Limb (tissue), 2 donors: ENCODE measurements at regions not wholly inside any gene's neighbourhood (a gene's known extent, or its start where the extent isn't known, plus 50 kb on each side); places are given as distances from the start of the nearest gene placed in this dataset.
A peak's percentile ranks its signal among the peaks of the same experiment; 100 is the strongest.

Experiments used
- DNase-seq, 2 donors: peaks; one replicate each; pipeline ENCODE4 v3.0.0-alpha.2; 2016; ENCODE audit errors: extremely low spot score in 2 of 2

GRCh38 chr7:67753891-67754290 lies 757.3 kb downstream of the TYW1 start:
- no peak for DNase-seq

DNA sequence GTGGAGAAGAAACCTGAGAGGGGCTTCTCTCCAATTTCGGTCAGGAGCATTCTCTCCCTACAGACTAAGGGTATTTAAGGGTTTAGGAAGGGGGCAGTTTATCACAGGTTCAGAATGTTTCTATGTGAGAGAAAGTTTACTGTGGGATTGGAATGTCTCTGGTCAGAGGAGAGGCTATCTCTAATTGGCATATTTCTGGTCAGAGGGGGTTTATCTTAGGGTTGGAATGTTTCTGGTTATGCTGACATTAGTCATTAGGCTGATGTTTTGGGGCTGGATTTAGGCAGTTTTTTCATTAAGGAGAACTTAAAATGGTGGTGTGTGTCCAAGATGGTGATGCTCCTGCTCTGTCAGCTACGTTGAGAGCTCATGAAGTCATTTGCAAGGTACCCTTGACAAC lies 758.0 kb downstream of the TYW1 start:
- DNase-seq: no peak

DNA sequence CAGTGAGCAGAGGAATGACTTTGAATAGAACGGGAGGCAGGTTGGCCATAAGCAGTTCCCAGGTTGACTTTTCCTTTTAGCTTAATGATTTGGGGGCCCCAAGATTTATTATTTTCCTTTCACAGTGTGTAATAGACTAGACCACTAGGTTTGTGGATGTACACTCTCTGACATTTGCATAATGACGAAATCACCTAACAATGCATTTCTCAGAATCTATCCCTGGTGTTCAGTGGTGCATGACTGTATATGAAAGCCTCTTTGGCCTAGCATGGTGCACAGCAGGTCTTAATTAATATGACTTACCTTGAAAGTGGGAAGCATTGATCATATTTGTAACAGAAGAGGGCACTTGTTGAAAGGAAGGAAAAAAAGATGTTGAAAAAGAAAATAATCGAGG lies 761.9 kb downstream of the TYW1 start:
- DNase-seq: no peak

DNA sequence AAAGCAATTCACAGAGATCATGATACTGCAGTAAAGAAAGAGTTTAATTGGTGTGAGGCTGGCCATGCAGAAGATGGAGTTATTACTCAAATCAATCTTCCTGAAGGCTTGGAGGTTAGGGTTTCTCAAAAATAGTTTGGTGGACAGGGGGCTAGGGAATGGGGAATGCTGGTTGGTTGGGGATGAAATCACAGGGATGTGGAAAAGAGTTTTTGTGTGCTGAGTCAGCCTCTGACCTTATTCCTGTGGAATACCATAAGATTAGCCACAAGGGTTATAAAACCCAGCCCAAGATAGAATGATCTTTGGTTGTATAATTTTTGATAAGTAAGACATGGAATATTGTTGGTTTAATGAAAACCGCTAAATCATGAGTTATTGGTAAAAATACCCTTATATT lies 764.3 kb downstream of the TYW1 start:
- no peak for DNase-seq

DNA sequence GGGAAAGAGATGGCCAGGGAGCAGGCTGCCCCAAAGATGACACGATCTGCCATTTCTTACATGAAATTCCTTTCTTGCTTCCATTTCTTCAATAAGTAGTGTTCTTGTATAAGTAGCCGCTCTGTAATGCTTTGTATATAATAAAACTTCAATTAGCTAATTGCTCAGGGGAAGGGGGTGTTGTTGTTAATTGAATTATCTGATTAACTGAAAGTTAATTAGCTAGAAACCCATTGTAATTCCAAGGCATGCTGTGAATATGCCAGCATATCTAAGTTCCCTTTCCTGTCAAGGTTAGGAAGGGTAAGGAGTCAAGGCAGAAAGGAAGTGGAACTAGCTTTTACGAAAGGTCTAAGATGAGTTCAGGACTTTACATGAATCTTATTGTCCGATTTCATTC lies 765.9 kb downstream of the TYW1 start:
- DNase-seq: no peak

DNA sequence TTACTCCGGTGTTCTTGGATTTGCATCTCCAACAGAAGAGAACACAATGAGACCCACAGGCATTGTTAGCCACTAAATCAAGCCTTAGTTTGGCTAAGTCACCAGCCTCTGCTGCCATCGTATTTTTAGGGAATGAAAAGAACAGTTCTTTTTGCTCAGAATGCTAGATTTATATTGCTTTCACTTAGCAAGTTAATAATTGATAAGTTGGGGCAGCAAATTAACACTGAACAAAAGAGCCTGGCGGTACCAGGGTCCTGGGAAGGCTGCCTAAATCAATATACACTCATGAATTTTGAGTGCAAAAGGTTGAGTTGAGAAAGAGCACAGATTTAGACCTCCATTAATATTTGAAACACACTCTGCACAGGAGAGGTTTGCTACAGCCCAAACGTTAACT lies 767.7 kb downstream of the TYW1 start:
- no peak for DNase-seq

DNA sequence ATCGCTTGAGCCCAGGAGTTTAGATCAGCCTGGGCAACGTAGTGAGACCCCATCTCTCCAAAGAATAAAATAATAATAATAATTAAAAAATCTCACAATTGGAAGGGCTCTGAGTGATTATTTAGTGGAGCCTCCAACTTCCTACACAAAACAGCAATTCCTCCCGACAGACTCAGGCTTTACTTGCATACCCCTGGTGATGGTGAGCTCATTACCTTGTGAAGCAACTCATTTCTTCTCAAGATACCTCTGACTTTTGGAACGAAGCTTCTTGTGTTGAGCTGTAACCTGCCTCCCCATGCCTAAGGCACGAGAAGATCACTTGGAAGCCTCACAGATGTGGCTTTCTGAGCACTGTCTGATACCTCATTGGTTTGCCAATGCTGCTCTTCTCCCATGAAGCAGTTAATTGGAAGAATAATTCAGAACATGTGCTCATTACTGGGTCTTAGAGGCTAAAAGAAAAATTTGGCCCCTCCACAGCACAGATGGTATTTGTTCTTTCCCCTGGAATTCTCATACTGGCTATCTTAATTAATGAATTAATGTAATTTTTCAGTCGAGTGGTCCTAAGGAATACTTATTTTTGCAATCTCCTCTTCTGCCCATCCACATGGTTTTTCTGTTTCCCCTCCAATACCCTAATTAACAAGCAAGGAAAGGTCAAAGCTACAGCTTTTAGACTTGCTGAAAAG lies 769.0 kb downstream of the TYW1 start:
- DNase-seq: no peak

- DNase-seq: no peak
Observed at GRCh38 chr7:67766906-67767410, 770.3 kb downstream of the TYW1 start.

- no peak for DNase-seq
Observed at GRCh38 chr7:67771846-67772605, 775.4 kb downstream of the TYW1 start.

DNA sequence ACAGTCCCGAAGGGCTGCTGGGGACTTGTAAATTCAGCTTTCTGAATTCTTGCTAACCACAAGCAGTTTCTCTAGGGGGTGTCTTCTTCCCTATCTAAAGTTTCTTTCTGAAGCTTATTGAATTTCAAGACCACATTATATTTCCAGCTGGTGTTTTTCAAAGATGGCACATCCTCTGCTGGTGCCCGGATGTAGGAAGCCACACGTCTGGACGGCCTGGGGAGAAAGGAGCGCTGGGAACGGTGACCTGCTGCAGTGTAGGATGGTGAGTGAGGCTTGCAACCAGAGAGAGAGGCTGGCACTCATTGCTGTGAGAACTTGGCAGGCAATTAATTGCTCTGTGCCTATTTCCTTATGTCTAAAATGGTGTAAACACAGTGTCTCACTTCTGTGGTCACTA lies 776.4 kb downstream of the TYW1 start:
- no peak for DNase-seq

DNA sequence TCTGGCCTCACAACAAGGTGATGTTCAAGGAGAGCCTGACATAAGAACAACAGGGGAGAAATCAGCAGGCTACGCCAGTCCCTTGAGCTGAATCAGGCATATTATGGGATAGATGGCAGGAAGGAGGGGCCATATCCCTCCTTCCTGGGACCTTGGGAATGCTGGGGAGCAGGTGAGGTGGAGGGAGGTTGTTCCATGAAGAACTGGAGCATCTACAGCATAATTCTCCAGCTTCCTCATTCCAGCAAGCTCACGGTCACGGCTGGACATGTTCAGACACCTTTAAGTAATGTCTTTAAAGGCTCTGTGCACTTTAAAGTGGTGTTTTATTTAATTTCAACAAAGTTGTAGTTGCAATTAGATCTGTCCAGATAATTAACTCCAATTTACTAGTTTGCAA lies 780.5 kb downstream of the TYW1 start:
- no peak for DNase-seq

- DNase-seq: no peak
Observed at GRCh38 chr7:67781841-67782240, 785.2 kb downstream of the TYW1 start.

DNA sequence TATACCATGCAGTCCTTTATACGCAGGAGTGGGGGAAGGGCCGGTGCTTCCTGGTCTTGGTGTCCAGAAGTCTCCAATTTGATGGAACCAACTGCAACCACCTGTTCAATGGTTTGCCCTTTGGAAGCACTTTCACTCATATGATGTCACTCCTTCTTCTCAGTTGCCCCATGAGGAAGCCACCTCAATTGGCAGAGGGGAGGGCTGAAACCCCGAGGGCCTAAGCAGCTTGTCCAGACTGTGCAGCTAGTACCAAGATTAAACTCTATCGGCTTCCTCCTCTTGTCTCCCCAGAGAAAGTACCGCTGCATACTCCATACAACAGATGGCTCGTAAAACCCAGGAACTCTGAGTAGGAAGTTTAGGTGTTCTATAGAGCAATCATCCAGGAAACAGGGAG lies 789.4 kb downstream of the TYW1 start:
- DNase-seq: no peak

GRCh38 chr7:67788669-67789068 lies 792.0 kb downstream of the TYW1 start:
- peak; percentile 13 to 65 for DNase-seq

DNA sequence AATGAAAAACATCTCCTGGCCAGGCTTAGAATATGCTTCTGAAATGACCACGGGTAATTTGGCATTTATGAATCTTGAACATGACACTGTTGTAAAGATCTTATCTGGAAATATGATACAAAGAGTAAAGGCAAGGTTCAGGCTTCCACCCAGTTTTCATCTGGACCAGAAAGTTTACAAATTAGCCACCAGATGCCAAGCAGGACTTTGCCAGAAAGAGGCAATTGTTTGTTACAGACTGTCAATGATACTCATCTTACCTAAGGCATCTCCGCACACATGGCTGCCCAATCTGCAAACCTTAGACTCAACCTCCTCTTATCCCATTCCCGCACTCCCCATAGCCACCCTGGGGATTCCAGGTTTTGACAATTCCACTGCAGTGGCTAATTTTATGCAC lies 795.3 kb downstream of the TYW1 start:
- no peak for DNase-seq

DNA sequence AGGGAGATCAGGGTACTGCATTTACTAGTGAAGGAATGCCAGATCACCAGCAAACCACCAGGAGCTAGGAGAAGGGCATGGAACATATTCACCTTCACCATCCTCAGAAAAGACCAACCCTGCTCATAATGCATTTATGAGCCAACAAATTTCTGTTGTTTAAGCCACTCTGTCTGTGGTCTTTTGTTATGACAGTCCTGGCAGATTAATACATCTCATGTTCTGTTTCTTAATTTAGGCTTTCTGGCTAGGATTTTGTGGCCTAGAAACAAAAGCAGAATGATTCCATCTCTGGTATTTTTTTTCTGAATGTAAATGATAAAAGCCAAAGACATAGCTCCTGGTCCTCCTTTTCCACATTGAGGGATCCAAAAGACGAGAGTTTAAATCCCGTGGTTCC lies 797.9 kb downstream of the TYW1 start:
- DNase-seq: no peak

GRCh38 chr7:67803789-67804188 lies 807.2 kb downstream of the TYW1 start:
- no peak for DNase-seq

GRCh38 chr7:67805921-67806471 lies 809.4 kb downstream of the TYW1 start:
- no peak for DNase-seq

DNA sequence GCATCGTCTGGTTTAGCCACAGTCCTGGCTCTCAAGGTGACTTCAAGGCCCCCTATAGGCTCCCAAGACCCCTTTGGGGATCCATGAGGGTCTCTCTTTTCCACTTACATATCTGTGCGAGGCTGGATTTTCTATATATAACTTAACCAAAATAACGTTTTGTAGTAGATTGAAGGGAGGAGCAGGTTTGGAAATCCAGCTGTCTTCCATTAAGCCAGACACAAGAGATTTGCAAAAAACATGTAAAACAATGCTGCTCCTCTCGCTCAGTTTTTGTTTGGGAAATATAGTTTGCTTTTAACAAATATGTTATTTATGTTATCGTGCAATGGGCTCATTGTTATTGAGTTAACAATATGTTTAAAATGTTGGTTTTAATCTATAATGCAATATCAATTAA lies 811.2 kb downstream of the TYW1 start:
- peak in 1 of 2 donors; percentile 1 for DNase-seq

DNA sequence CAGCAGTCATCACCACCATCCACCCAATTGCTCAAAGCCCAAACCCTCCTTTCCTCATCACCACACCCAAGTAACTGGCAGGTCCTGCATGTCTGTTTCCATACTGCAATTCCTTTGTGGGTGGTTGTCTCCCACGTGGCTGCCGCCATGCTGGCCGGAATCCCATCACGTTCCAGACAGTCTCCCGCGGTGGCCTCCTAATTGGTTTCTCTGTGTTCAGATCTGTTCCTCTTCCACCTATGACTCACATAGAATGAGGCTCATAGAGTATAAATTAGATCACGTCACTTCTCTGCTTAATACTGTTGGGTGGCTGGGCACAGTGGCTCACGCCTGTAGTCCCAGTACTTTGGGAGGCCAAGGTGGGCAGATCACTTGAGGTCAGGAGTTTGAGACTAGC lies 813.0 kb downstream of the TYW1 start:
- no peak for DNase-seq

DNA sequence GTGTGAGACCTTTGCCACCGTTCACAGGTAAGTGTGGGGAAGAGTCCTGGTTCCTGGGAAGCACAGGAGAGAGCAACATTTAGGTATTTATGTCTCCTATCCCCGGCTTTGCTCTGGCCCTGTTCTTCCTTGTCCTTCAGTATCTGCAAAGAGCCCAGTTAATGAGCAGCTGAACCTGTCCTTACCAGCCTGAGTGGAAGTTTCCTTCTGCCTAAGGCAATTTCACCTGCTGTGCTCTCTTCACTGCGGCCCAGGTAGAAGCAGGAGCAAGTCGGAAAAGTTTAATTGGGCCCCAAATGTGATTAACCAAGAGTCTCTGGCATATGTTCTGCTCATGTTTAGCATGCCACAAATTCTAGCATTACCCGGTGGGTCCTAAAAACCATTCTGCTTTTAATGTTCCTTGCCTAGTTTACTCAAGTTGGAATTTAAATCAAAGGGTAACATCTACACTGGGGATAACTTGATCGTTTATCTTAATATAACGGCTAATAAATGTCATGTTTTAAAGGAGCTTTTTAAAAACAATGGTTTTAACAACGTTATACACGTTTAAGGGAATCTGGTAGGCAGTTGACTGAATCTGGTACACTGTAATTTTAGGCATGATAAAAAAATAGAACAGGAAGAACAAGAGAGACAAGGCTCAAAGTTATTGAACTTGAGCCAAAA lies 817.1 kb downstream of the TYW1 start:
- DNase-seq: no peak

DNA sequence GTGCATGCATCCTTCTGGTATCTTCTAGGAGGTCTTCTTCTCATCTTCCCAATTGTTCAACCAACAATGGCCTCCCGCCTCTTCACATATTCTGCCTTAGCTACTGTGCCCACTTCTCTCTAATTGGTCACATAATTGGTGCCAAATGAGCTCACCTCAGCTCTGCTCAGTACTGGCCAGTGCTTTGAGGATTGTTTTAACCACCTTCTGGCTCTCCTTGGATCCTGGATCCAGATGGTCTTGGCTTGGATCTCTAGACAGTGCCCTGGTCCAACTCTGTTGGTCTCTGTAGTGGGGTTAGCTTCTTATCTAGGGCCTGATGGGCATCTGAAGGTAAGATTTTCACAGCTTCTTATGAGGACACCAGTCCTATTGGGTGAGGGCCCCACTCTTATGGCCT lies 820.8 kb downstream of the TYW1 start:
- no peak for DNase-seq
